Panc1 (cell line): ENCODE measurements at regions not wholly inside any gene's neighbourhood (a gene's known extent, or its start where the extent isn't known, plus 50 kb on each side); places are given as distances from the start of the nearest gene placed in this dataset.

Experiments used
- ATAC-seq: fragments of 200-7000 bp; cut with Tn5 transposase; 2 replicates; pipeline ENCODE4 v1.9.1; 2020; ENCODE audit warnings: mild to moderate bottlenecking, moderate library complexity
- BruUV-seq: library from RNA; stranded (reverse); fragments of 400-500 nt; replicated peaks from 2 replicates; lab custom pipeline; 2021; lab: Mats Ljungman, UMichigan
- CTCF ChIA-PET: fragments of 300-600 bp; sonication (Branson Sonifier 250); formaldehyde crosslinking; loops from one replicate; lab custom pipeline; 2022; ENCODE audit warnings: antibody characterized with exemption; lab: Charles Lee
- POLR2A ChIA-PET: fragments of 300-600 bp; sonication (Branson Sonifier 250); formaldehyde crosslinking; loops from one replicate; lab custom pipeline; 2022; ENCODE audit warnings: antibody characterized with exemption; lab: Charles Lee
- DNase-seq: peaks from one replicate; pipeline ENCODE4 v3.0.0-alpha.2; 2010; ENCODE audit warnings: low read depth, low spot score
- H3K27ac ChIP-seq: 2 replicates; pipeline ENCODE4 v1.5.1; 2011; ENCODE audit warnings: mild to moderate bottlenecking, low read length, inconsistent platforms
- H3K27me3 ChIP-seq: fragments of 200-500 bp; sonication (Bioruptor generic); 2 replicates; pipeline ENCODE4 v1.6.0; 2014; ENCODE audit warnings: low read length, inconsistent platforms; ENCODE audit not compliant: control insufficient read depth, insufficient read depth
- H3K36me3 ChIP-seq: fragments of 200-500 bp; sonication (Bioruptor generic); 2 replicates; pipeline ENCODE4 v1.5.1; 2014; ENCODE audit warnings: inconsistent platforms, mild to moderate bottlenecking, low read length, moderate library complexity; ENCODE audit not compliant: control insufficient read depth, insufficient read depth
- H3K4me1 ChIP-seq: 2 replicates; pipeline ENCODE4 v1.5.1; 2011; ENCODE audit warnings: inconsistent platforms, mild to moderate bottlenecking, low read length, moderate library complexity; ENCODE audit not compliant: control insufficient read depth, insufficient read depth
- H3K4me3 ChIP-seq, 2 experiments: 2 replicates each; pipeline ENCODE4 v1.5.1; 2011 to 2012; ENCODE audit warnings: low read depth in 2 of 2, low read length in 2 of 2, mild to moderate bottlenecking in 2 of 2, inconsistent platforms in 1 of 2, moderate library complexity in 1 of 2
- H3K9me3 ChIP-seq: fragments of 200-500 bp; sonication (Bioruptor generic); 2 replicates; pipeline ENCODE4 v1.5.1; 2014; ENCODE audit warnings: low read depth, mild to moderate bottlenecking, inconsistent platforms, low read length, moderate library complexity; ENCODE audit not compliant: control insufficient read depth, insufficient read depth
- POLR2AphosphoS5 ChIP-seq: IDR thresholded peaks from 2 replicates; pipeline ENCODE4 v1.6.1; 2012; ENCODE audit warnings: mild to moderate bottlenecking, low read depth, low read length, moderate library complexity
- SIN3A ChIP-seq: IDR thresholded peaks from 2 replicates; pipeline ENCODE4 v1.6.1; 2012; ENCODE audit warnings: low read depth, mild to moderate bottlenecking, low read length, moderate library complexity, borderline replicate concordance; ENCODE audit not compliant: insufficient read depth
- TCF7L2 ChIP-seq: IDR thresholded peaks from 2 replicates; pipeline ENCODE4 v1.6.1; 2011; ENCODE audit warnings: mild to moderate bottlenecking, low read depth, low read length, inconsistent platforms
- in situ Hi-C: cut with HindIII; loops from 2 replicates; pipeline ENCODE4 v1.10.0; 2016; ENCODE audit warnings: low sequenced_read_pairs, low pct_unique_long_range_greater_than_20kb
- intact Hi-C: fragments of 100-400 bp; cut with micrococcal nuclease; formaldehyde crosslinking; loops from one replicate; pipeline ENCODE4 v1.10.0; 2022; ENCODE audit not compliant: unreplicated experiment
- TF ChIP-seq, protein P1 (sequence below): fragments of 450-650 bp; IDR thresholded peaks from 2 replicates; pipeline ENCODE4 v1.5.1; 2017; ENCODE audit warnings: mild to moderate bottlenecking
- TF ChIP-seq, protein P2 (sequence below), 2 experiments: IDR thresholded peaks; 2 replicates each; pipeline ENCODE4 v1.6.1; 2011 to 2012; ENCODE audit warnings: low read depth in 2 of 2, control low read depth in 1 of 2, low read length in 1 of 2, mild to moderate bottlenecking in 1 of 2, moderate library complexity in 1 of 2; ENCODE audit not compliant: insufficient read depth in 1 of 2

DNA sequence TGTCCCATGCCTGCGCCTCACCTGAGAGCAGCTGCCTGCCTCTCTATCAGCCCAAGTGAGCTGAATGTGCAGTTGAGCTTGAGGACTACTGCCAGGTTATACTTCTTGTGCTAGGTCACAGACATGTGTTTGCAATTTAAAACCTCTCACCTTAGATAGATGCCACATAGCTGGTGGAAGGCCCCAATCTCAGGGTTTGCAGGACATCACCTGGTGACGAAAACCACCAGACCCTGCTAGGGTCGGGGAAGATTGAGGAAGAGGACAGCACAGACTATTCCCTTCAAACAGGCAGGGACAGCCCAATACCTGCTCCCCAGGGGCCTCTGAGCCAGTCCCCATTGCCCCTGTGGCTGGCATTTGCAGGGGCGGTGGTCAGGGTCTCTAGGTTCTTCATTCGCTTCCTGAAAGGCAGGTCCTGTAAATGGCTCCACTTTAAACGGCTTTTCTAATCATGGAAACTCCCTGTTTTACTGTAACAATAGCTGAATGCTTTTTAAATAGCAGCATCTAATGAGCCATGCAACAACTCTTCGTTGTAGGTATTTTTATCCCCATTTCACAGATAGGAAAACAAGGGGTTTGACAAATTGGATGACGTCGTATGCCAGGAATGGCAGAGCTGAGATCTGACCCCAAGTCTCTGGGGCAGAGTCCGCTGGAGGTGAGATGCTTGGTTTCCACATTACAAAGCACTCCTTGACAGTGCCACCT is 80.1 kb downstream of the EMX2 start:
- intact Hi-C loops (no loop called here), in situ Hi-C loops (no loop called here)
- TF ChIP-seq, protein P1, sequence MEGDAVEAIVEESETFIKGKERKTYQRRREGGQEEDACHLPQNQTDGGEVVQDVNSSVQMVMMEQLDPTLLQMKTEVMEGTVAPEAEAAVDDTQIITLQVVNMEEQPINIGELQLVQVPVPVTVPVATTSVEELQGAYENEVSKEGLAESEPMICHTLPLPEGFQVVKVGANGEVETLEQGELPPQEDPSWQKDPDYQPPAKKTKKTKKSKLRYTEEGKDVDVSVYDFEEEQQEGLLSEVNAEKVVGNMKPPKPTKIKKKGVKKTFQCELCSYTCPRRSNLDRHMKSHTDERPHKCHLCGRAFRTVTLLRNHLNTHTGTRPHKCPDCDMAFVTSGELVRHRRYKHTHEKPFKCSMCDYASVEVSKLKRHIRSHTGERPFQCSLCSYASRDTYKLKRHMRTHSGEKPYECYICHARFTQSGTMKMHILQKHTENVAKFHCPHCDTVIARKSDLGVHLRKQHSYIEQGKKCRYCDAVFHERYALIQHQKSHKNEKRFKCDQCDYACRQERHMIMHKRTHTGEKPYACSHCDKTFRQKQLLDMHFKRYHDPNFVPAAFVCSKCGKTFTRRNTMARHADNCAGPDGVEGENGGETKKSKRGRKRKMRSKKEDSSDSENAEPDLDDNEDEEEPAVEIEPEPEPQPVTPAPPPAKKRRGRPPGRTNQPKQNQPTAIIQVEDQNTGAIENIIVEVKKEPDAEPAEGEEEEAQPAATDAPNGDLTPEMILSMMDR = no peak
- TF ChIP-seq SIN3A = no peak
- no peak for TF ChIP-seq TCF7L2
- TF ChIP-seq, protein P2, sequence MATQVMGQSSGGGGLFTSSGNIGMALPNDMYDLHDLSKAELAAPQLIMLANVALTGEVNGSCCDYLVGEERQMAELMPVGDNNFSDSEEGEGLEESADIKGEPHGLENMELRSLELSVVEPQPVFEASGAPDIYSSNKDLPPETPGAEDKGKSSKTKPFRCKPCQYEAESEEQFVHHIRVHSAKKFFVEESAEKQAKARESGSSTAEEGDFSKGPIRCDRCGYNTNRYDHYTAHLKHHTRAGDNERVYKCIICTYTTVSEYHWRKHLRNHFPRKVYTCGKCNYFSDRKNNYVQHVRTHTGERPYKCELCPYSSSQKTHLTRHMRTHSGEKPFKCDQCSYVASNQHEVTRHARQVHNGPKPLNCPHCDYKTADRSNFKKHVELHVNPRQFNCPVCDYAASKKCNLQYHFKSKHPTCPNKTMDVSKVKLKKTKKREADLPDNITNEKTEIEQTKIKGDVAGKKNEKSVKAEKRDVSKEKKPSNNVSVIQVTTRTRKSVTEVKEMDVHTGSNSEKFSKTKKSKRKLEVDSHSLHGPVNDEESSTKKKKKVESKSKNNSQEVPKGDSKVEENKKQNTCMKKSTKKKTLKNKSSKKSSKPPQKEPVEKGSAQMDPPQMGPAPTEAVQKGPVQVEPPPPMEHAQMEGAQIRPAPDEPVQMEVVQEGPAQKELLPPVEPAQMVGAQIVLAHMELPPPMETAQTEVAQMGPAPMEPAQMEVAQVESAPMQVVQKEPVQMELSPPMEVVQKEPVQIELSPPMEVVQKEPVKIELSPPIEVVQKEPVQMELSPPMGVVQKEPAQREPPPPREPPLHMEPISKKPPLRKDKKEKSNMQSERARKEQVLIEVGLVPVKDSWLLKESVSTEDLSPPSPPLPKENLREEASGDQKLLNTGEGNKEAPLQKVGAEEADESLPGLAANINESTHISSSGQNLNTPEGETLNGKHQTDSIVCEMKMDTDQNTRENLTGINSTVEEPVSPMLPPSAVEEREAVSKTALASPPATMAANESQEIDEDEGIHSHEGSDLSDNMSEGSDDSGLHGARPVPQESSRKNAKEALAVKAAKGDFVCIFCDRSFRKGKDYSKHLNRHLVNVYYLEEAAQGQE (IDR thresholded peaks at IDR 0.05; ENCODE audit: insufficient read depth in 1 of 2, low read depth in 2 of 2, low read length in 1 of 2) = no peak
- no peak for TF ChIP-seq POLR2AphosphoS5
- no peak for DNase-seq
- POLR2A ChIA-PET = no interaction called here
- Histone ChIP-seq H3K9me3 (no peaks in the 10 kb centered on the region), H3K27ac (no peak overlapping the region), H3K27me3 (peaks cover 8% of the 10 kb centered on the region), H3K4me3 (no peak overlapping the region), H3K4me1 (no peaks in the 10 kb centered on the region), H3K36me3 (no peaks in the 10 kb centered on the region)
- ATAC-seq = no peak
- CTCF ChIA-PET = interaction anchor here (0.5 kb wide), 1 partner anchor 267 kb away, joined by 5 read pairs; no protein-coding TSS in a partner anchor
- BruUV-seq = no TSS peak

DNA sequence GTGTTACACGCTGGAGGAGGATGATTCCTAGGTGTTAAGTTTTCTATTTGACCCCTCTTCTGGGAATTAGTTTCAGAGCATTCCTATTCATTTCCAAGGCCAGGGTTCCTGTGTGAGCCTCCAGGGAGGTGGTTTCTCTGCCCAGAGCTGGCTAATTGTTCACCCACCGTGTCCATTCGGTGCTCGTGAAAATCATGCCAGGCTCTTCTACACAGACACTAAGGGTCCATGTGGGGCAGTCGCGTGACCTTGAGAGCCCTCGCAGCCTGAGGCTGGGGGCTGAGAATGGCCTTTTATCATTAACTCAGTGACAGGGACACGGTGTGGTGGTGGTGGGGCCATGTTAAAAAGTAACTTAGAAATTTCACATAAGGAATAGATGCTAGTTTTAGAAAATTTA is 83.7 kb downstream of the EMX2 start:
- TF ChIP-seq SIN3A (no peak), TCF7L2 (no peak), POLR2AphosphoS5 (no peak)
- TF ChIP-seq, protein P2 (IDR thresholded peaks at IDR 0.05; ENCODE audit: insufficient read depth in 1 of 2, low read depth in 2 of 2, low read length in 1 of 2) = no peak
- TF ChIP-seq, protein P1 = no peak
- POLR2A ChIA-PET = no interaction called here
- no TSS peak for BruUV-seq

More for the DNA sequence above, 83.7 kb downstream of the EMX2 start:
- H3K36me3 ChIP-seq = no peaks in the 10 kb centered on the region
- H3K4me3 ChIP-seq = no peak overlapping the region
- ATAC-seq (no peak), DNase-seq (no peak)
- CTCF ChIA-PET = no interaction called here
- H3K4me1 ChIP-seq = no peaks in the 10 kb centered on the region
- in situ Hi-C loops = no loop called here
- no peak overlapping the region for H3K27ac ChIP-seq
- H3K9me3 ChIP-seq = no peaks in the 10 kb centered on the region
- peaks cover 7% of the 10 kb centered on the region for H3K27me3 ChIP-seq
- intact Hi-C loops = no loop called here
